ENCODE measurements at regions not wholly inside any gene's neighbourhood (a gene's known extent, or its start where the extent isn't known, plus 50 kb on each side); places are given as distances from the start of the nearest gene placed in this dataset.

GRCh38 chrX:10787264-10787663 lies 166.9 kb upstream of the MID1 start:
- no peak for DNase-seq
- in situ Hi-C loops (cut with HindIII; ENCODE audit: low pct_ligation_motif_present, low pct_unique_long_range_greater_than_20kb, low sequenced_read_pairs), result no loop called here

- DNase-seq, result no peak
- in situ Hi-C loops (cut with HindIII; ENCODE audit: low pct_ligation_motif_present, low pct_unique_long_range_greater_than_20kb, low sequenced_read_pairs), result no loop called here
Observed at GRCh38 chrX:10794203-10794630, 173.8 kb upstream of the MID1 start.

- in situ Hi-C loops (cut with HindIII; ENCODE audit: low pct_ligation_motif_present, low pct_unique_long_range_greater_than_20kb, low sequenced_read_pairs), result no loop called here
- DNase-seq, result no peak
Observed at GRCh38 chrX:10795721-10796120, 175.3 kb upstream of the MID1 start.

- DNase-seq, result no peak
- in situ Hi-C loops (cut with HindIII; ENCODE audit: low pct_ligation_motif_present, low pct_unique_long_range_greater_than_20kb, low sequenced_read_pairs), result no loop called here
Observed at GRCh38 chrX:10797466-10797865, 177.1 kb upstream of the MID1 start.

GRCh38 chrX:10798041-10798440 lies 177.7 kb upstream of the MID1 start:
- in situ Hi-C loops (cut with HindIII; ENCODE audit: low pct_ligation_motif_present, low pct_unique_long_range_greater_than_20kb, low sequenced_read_pairs), result no loop called here
- no peak for DNase-seq

- in situ Hi-C loops (cut with HindIII; ENCODE audit: low pct_ligation_motif_present, low pct_unique_long_range_greater_than_20kb, low sequenced_read_pairs), result no loop called here
- no peak for DNase-seq
Observed at GRCh38 chrX:10800796-10801195, 180.4 kb upstream of the MID1 start.

- in situ Hi-C loops (cut with HindIII; ENCODE audit: low pct_ligation_motif_present, low pct_unique_long_range_greater_than_20kb, low sequenced_read_pairs), result no loop called here
- no peak for DNase-seq
Observed at GRCh38 chrX:10811111-10811510, 190.7 kb upstream of the MID1 start.

GRCh38 chrX:10813761-10814160 lies 193.4 kb upstream of the MID1 start:
- in situ Hi-C loops (cut with HindIII; ENCODE audit: low pct_ligation_motif_present, low pct_unique_long_range_greater_than_20kb, low sequenced_read_pairs), result no loop called here
- DNase-seq, result no peak

GRCh38 chrX:10818651-10819050 lies 198.3 kb upstream of the MID1 start:
- in situ Hi-C loops (cut with HindIII; ENCODE audit: low pct_ligation_motif_present, low pct_unique_long_range_greater_than_20kb, low sequenced_read_pairs), result no loop called here

GRCh38 chrX:10819973-10820372 lies 199.6 kb upstream of the MID1 start:
- in situ Hi-C loops (cut with HindIII; ENCODE audit: low pct_ligation_motif_present, low pct_unique_long_range_greater_than_20kb, low sequenced_read_pairs), result no loop called here
- DNase-seq, result no peak

More at GRCh38 chrX:10818651-10819050, 198.3 kb upstream of the MID1 start:
- DNase-seq, result no peak

GRCh38 chrX:10821293-10821692 lies 200.9 kb upstream of the MID1 start:
- no peak for DNase-seq
- in situ Hi-C loops (cut with HindIII; ENCODE audit: low pct_ligation_motif_present, low pct_unique_long_range_greater_than_20kb, low sequenced_read_pairs), result no loop called here

GRCh38 chrX:10828036-10828435 lies 207.7 kb upstream of the MID1 start:
- in situ Hi-C loops (cut with HindIII; ENCODE audit: low pct_ligation_motif_present, low pct_unique_long_range_greater_than_20kb, low sequenced_read_pairs), result no loop called here
- no peak for DNase-seq

GRCh38 chrX:10828640-10829039 lies 208.3 kb upstream of the MID1 start:
- in situ Hi-C loops (cut with HindIII; ENCODE audit: low pct_ligation_motif_present, low pct_unique_long_range_greater_than_20kb, low sequenced_read_pairs), result no loop called here
- DNase-seq, result no peak

GRCh38 chrX:10831716-10832502 lies 211.5 kb upstream of the MID1 start:
- in situ Hi-C loops (cut with HindIII; ENCODE audit: low pct_ligation_motif_present, low pct_unique_long_range_greater_than_20kb, low sequenced_read_pairs), result no loop called here
- DNase-seq, result no peak

- DNase-seq, result peak; percentile 43
- in situ Hi-C loops (cut with HindIII; ENCODE audit: low pct_ligation_motif_present, low pct_unique_long_range_greater_than_20kb, low sequenced_read_pairs), result no loop called here
Observed at GRCh38 chrX:10833299-10834169, 213.1 kb upstream of the MID1 start.

GRCh38 chrX:10841579-10841978 lies 221.2 kb upstream of the MID1 start:
- in situ Hi-C loops (cut with HindIII; ENCODE audit: low pct_ligation_motif_present, low pct_unique_long_range_greater_than_20kb, low sequenced_read_pairs), result no loop called here
- DNase-seq, result no peak

GRCh38 chrX:10842646-10843045 lies 222.3 kb upstream of the MID1 start:
- in situ Hi-C loops (cut with HindIII; ENCODE audit: low pct_ligation_motif_present, low pct_unique_long_range_greater_than_20kb, low sequenced_read_pairs), result no loop called here
- DNase-seq, result no peak

- DNase-seq, result no peak
- in situ Hi-C loops (cut with HindIII; ENCODE audit: low pct_ligation_motif_present, low pct_unique_long_range_greater_than_20kb, low sequenced_read_pairs), result no loop called here
Observed at GRCh38 chrX:10847333-10847732, 226.9 kb upstream of the MID1 start.

- in situ Hi-C loops (cut with HindIII; ENCODE audit: low pct_ligation_motif_present, low pct_unique_long_range_greater_than_20kb, low sequenced_read_pairs), result no loop called here
- no peak for DNase-seq
Observed at GRCh38 chrX:10851809-10852208, 231.4 kb upstream of the MID1 start.

- DNase-seq, result no peak
- in situ Hi-C loops (cut with HindIII; ENCODE audit: low pct_ligation_motif_present, low pct_unique_long_range_greater_than_20kb, low sequenced_read_pairs), result no loop called here
Observed at GRCh38 chrX:10854594-10854993, 234.2 kb upstream of the MID1 start.

Measured in ACHN (cell line).